ENCODE measurements at regions not wholly inside any gene's neighbourhood (a gene's known extent, or its start where the extent isn't known, plus 50 kb on each side); places are given as distances from the start of the nearest gene placed in this dataset.
A peak's percentile ranks its signal among the peaks of the same experiment; 100 is the strongest.
"Not testable (repeated sequence)": the region's sequence is repeated elsewhere in the genome, so short reads cannot be mapped to it uniquely, and the experiment has no call there.

GRCh38 chr6:84588697-84589080 lies 175.7 kb downstream of the TBX18 start:
- ChIA-PET CTCF (no interaction called here), POLR2A (no interaction called here)
- ATAC-seq (no peak), DNase-seq (no peak)
- H3K36me3 Mint-ChIP-seq (ENCODE audit: low read depth): no peaks in the 10 kb centered on the region
- H3K27me3 Mint-ChIP-seq: no peaks in the 10 kb centered on the region
- H3K27ac Mint-ChIP-seq: no peak overlapping the region
- intact Hi-C loops (cut with micrococcal nuclease): no loop called here
- no peaks in the 10 kb centered on the region for H3K9me3 Mint-ChIP-seq
- H3K4me3 Mint-ChIP-seq: peak overlapping the region; percentile 39
- TF ChIP-seq, protein P1, sequence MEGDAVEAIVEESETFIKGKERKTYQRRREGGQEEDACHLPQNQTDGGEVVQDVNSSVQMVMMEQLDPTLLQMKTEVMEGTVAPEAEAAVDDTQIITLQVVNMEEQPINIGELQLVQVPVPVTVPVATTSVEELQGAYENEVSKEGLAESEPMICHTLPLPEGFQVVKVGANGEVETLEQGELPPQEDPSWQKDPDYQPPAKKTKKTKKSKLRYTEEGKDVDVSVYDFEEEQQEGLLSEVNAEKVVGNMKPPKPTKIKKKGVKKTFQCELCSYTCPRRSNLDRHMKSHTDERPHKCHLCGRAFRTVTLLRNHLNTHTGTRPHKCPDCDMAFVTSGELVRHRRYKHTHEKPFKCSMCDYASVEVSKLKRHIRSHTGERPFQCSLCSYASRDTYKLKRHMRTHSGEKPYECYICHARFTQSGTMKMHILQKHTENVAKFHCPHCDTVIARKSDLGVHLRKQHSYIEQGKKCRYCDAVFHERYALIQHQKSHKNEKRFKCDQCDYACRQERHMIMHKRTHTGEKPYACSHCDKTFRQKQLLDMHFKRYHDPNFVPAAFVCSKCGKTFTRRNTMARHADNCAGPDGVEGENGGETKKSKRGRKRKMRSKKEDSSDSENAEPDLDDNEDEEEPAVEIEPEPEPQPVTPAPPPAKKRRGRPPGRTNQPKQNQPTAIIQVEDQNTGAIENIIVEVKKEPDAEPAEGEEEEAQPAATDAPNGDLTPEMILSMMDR (IDR thresholded peaks at IDR 0.05): no peak
- peaks cover 6% of the 10 kb centered on the region for H3K4me1 Mint-ChIP-seq (ENCODE audit: low read depth)

GRCh38 chr6:84587994-84588696 lies 176.3 kb downstream of the TBX18 start:
- CTCF ChIA-PET; ATAC-seq; H3K27me3 Mint-ChIP-seq; DNase-seq; H3K36me3 Mint-ChIP-seq (ENCODE audit: low read depth); H3K27ac Mint-ChIP-seq; intact Hi-C loops (cut with micrococcal nuclease); POLR2A ChIA-PET; H3K9me3 Mint-ChIP-seq; H3K4me1 Mint-ChIP-seq (ENCODE audit: low read depth): not testable (repeated sequence)
- peak overlapping the region; percentile 39 for H3K4me3 Mint-ChIP-seq

GRCh38 chr6:84587202-84587940 lies 177.0 kb downstream of the TBX18 start:
- H3K27ac Mint-ChIP-seq; CTCF ChIA-PET; H3K9me3 Mint-ChIP-seq; intact Hi-C loops (cut with micrococcal nuclease); POLR2A ChIA-PET; H3K36me3 Mint-ChIP-seq (ENCODE audit: low read depth); H3K4me3 Mint-ChIP-seq; H3K4me1 Mint-ChIP-seq (ENCODE audit: low read depth); H3K27me3 Mint-ChIP-seq; DNase-seq; ATAC-seq: not testable (repeated sequence)

- no peaks in the 10 kb centered on the region for H3K27me3 Mint-ChIP-seq
- ATAC-seq: no peak
- POLR2A ChIA-PET: no interaction called here
- H3K9me3 Mint-ChIP-seq: peaks cover 2% of the 10 kb centered on the region
- TF ChIP-seq, protein P1 (IDR thresholded peaks at IDR 0.05): no peak
- intact Hi-C loops (cut with micrococcal nuclease): no loop called here
- no peaks in the 10 kb centered on the region for H3K36me3 Mint-ChIP-seq (ENCODE audit: low read depth)
- no peak overlapping the region for H3K27ac Mint-ChIP-seq
- CTCF ChIA-PET: no interaction called here
- DNase-seq: no peak
- peaks cover 6% of the 10 kb centered on the region for H3K4me1 Mint-ChIP-seq (ENCODE audit: low read depth)
- H3K4me3 Mint-ChIP-seq: no peak overlapping the region
These were observed 180.6 kb downstream of the TBX18 start for GRCh38 chr6:84583784-84584183.

- Mint-ChIP-seq H3K27me3 (no peaks in the 10 kb centered on the region), H3K27ac (no peak overlapping the region), H3K4me3 (no peak overlapping the region), H3K9me3 (peaks cover 2% of the 10 kb centered on the region), H3K36me3 (ENCODE audit: low read depth) (no peaks in the 10 kb centered on the region), H3K4me1 (ENCODE audit: low read depth) (no peaks in the 10 kb centered on the region)
- DNase-seq: no peak
- intact Hi-C loops (cut with micrococcal nuclease): no loop called here
- TF ChIP-seq, protein P1 (IDR thresholded peaks at IDR 0.05): no peak
- ChIA-PET CTCF (no interaction called here), POLR2A (no interaction called here)
- no peak for ATAC-seq
These were observed 181.4 kb downstream of the TBX18 start for GRCh38 chr6:84582997-84583396.

- intact Hi-C loops (cut with micrococcal nuclease): no loop called here
- Mint-ChIP-seq H3K27me3 (no peaks in the 10 kb centered on the region), H3K9me3 (peaks cover 2% of the 10 kb centered on the region), H3K27ac (no peak overlapping the region), H3K4me1 (ENCODE audit: low read depth) (no peaks in the 10 kb centered on the region), H3K4me3 (no peak overlapping the region), H3K36me3 (ENCODE audit: low read depth) (no peaks in the 10 kb centered on the region)
- DNase-seq: no peak
- TF ChIP-seq, protein P1 (IDR thresholded peaks at IDR 0.05): no peak
- ChIA-PET POLR2A (no interaction called here), CTCF (no interaction called here)
- peak; percentile 42 for ATAC-seq
These were observed 182.7 kb downstream of the TBX18 start for GRCh38 chr6:84581494-84582259.
